ENCODE measurements at regions not wholly inside any gene's neighbourhood (a gene's known extent, or its start where the extent isn't known, plus 50 kb on each side); places are given as distances from the start of the nearest gene placed in this dataset.

GRCh38 chr4:3382251-3382650 lies 59.5 kb upstream of the HGFAC start:
- H3K4me3 ChIP-seq (ENCODE audit: low read length): no peak overlapping the region
- no peak for TF ChIP-seq CTCF (conservative IDR thresholded peaks at IDR 0.05; ENCODE audit: low read depth, low read length)
- no peak for DNase-seq (ENCODE audit: low read depth)

GRCh38 chr4:3384391-3384770 lies 57.4 kb upstream of the HGFAC start:
- TF ChIP-seq CTCF (conservative IDR thresholded peaks at IDR 0.05; ENCODE audit: low read depth, low read length): no peak
- H3K4me3 ChIP-seq (ENCODE audit: low read length): no peak overlapping the region
- DNase-seq (ENCODE audit: low read depth): no peak

GRCh38 chr4:3384771-3385710 lies 56.7 kb upstream of the HGFAC start:
- no peak for DNase-seq (ENCODE audit: low read depth)
- no peak overlapping the region for H3K4me3 ChIP-seq (ENCODE audit: low read length)
- no peak for TF ChIP-seq CTCF (conservative IDR thresholded peaks at IDR 0.05; ENCODE audit: low read depth, low read length)

- H3K4me3 ChIP-seq (ENCODE audit: low read length): no peak overlapping the region
- no peak for TF ChIP-seq CTCF (conservative IDR thresholded peaks at IDR 0.05; ENCODE audit: low read depth, low read length)
- no peak for DNase-seq (ENCODE audit: low read depth)
These were observed 55.9 kb upstream of the HGFAC start for GRCh38 chr4:3385711-3386420.

GRCh38 chr4:3386526-3386925 lies 55.2 kb upstream of the HGFAC start:
- TF ChIP-seq CTCF (conservative IDR thresholded peaks at IDR 0.05; ENCODE audit: low read depth, low read length): no peak
- DNase-seq (ENCODE audit: low read depth): no peak
- no peak overlapping the region for H3K4me3 ChIP-seq (ENCODE audit: low read length)

GRCh38 chr4:3387154-3387942 lies 54.4 kb upstream of the HGFAC start:
- DNase-seq (ENCODE audit: low read depth): no peak
- no peak overlapping the region for H3K4me3 ChIP-seq (ENCODE audit: low read length)
- no peak for TF ChIP-seq CTCF (conservative IDR thresholded peaks at IDR 0.05; ENCODE audit: low read depth, low read length)
